D341Med (cell line): ENCODE measurements at regions not wholly inside any gene's neighbourhood (a gene's known extent, or its start where the extent isn't known, plus 50 kb on each side); places are given as distances from the start of the nearest gene placed in this dataset.

Experiments used
- DNase-seq: peaks from one replicate; pipeline ENCODE4 v3.0.0; 2012; ENCODE audit warnings: low spot score

DNA sequence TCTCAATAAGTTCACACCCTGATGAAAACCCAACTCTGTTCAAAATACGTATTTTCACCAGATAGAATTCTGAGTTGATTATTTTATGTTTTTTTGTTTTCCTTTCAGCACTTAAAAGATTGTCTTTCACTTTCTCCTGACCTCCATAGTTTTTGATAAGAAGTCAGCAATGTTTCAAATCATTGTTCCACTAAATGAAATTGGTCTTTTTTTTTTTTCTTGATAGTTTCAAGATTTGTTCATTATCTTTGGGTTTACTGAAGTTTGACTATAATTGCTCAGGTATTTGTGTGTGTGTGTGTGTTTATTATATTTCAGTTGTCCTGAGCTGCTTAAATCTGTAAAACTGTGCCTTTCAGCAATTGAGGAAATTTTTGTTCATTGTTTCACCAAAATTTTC, 498.7 kb downstream of the TLE1 start:
- no peak for DNase-seq

- DNase-seq: no peak
Observed at GRCh38 chr9:81183761-81184160, 505.6 kb downstream of the TLE1 start.

GRCh38 chr9:81182431-81182830, 506.9 kb downstream of the TLE1 start:
- no peak for DNase-seq

DNA sequence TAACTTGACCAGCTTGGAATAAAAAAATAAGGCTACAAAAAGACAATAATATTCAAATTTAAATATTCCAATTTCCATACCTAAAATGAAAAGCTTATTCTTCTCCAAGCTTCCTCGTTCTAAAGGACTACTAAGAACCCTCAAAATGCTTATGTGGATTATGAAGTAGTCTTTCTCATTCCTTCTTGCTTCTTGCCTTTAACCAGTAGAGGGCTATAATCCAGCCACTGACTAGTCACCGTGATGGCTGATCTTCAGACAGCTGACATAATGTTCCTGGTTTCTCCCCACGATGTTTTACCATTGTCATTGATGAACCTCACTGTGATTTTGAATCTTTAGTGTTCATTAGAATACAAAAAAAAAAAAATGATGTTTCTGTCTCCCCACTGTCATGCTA, 515.3 kb downstream of the TLE1 start:
- DNase-seq: no peak

DNA sequence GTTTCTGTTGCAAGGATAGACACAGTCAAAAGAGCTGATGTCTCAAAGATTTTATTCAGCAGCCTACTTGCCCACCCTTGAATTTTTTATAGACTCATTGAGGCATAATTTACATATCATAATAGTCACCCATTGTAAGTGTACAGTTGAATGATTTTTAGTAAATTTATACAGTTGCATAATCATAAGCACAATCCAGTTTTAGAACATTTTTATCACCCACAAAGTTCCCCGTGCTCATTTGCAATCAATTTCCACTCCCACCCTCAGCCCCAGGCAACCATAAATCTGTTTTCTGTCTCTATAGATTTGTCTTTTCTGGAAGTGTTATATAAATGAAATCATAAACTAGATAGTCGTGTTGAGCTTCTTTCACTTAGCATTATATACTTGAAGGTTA, 517.7 kb downstream of the TLE1 start:
- no peak for DNase-seq

DNA sequence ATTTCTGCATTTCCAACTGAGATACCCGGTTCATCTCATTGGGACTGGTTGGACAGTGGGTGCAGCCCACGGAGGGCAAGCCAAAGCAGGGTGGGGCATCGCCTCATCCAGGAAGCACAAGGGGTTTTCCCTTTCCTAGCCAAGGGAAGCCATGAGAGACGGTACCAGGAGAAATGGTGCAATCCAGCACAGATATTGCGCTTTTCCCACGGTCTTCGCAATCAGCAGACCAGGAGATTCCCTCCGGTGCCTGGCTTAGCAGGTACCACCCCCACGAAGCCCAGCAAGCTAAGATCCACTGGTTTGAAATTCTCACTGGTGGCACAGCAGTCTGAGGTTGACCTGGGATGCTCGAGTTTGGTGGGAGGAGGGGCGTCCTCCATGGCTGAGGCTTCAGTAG, 527.0 kb downstream of the TLE1 start:
- DNase-seq: no peak

DNA sequence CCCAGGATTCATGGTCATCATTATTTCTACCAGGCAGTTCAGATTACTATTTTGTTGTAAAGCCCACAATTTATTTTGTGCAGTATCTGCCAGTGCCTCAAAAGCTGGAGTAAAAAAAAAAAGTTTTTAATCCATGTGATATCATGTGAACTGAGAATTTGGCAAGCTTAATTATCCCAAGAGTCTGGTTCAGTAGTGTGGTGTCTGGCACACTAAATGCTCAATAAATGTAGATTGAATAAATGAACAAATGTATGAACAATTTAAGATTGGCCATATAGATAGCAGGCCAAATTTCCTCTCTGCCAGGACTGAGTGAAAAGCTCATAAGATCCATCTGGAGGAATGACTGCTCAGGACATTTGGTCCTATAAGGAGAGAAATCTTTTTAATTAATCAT, 533.0 kb downstream of the TLE1 start:
- DNase-seq: no peak

- no peak for DNase-seq
Observed at GRCh38 chr9:81150016-81150625, 539.2 kb downstream of the TLE1 start.

DNA sequence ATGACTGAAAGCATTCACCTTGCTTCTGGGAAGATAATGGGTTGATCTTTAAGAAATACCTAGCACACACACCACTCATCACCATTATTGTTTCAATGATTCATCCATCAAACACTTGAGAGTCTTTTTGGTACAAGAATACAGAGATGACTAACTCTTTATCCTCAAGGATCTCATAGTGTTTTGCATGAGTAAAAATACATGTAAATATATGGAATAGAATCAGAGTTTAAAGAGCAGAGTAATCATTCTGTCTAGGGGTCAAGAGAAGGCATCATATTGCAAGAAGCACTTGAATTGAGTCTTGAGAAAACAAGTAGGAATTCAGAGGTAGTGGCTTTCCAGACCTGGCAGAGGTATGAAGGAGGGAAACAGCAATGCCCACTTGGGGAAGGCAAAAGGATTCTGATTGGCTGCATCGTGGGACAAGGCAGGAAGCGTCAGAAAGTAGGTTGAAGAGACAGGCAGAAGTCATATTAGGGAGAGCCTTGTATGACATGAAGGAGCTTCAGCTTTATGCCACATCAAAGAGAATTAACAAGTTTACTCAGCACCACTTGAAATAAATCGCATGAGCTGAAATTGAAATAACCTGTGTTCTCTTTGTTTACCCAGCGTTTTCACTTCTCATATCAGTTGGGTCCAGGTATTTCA, 542.5 kb downstream of the TLE1 start:
- no peak for DNase-seq

- no peak for DNase-seq
Observed at GRCh38 chr9:81146241-81146640, 543.1 kb downstream of the TLE1 start.

DNA sequence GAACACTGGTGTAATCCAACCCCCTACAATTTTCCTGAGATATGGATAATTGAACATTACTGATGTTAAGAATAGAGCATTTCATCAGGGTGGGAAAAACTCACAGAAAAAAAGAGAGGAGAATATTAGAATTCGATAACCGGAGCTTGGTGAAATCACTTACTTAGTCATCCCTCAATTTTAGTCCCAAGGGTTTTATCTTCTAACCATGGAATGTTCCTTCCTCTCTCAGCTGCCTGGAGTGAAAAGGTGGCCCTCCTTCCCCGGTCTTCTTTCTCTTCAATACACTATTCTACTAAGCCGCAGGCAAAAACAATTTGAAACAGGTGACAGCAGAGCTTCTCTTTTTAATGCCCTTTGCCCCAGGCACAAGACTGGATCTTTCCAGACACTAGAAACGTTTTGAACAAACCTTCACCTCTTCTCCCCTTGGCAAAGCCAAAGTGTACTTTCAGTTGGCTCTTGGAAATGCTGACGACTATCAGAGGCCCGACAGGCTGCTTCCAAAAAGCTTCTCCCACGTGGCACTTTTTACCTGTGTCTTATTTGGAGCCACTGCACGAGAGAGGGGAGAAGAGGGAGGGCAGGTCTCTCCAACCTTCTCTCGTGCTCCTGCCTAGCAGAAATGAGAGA, 543.9 kb downstream of the TLE1 start:
- DNase-seq: no peak

DNA sequence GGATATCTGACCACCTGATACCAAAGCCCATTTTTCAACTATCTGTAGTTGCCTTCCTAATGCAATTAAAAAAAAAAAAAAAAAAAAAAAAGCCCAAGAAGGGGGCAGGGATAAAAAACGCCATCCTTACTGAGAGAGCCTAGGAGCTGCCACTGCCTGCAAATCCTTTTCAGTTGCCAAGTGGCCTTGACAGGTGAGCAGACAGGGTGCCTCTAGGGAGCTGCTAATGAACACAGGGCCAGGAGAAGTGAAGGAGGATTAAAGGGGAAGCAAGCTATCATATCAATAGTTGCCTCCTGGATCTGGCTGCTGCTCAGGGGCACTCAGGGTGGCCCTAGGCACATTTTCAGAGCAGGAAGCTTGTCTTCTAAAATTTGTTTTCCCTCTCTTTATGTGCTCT, 547.4 kb downstream of the TLE1 start:
- DNase-seq: no peak

DNA sequence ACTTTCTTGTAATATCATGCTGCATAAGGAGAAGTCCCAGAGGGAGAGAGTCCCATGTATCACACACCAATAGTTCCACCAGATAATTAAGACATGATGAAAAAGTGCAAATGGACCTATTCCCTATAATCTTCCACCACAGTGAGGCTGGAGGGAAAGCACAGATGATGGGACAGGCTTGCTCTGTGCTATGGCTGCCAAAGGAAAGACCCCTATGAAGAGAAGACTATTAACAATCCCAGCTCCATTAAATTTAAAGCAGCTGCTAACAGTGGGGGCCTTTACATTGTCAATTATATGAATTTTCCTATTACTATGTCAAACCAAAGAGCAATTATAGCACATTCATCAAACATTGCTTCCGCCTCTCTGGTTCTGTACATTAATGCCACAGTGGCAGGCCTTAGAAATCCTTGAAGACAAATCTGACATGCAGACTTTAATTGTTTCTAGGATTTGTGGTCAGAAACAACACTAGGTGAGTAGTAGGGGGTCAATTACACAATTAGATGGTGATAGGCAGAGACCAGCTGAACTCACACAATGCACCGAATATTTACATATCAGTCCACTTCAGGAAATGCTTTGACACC, 551.3 kb downstream of the TLE1 start:
- DNase-seq: no peak

- no peak for DNase-seq
Observed at GRCh38 chr9:81132796-81133195, 556.6 kb downstream of the TLE1 start.

- DNase-seq: no peak
Observed at GRCh38 chr9:81132318-81132717, 557.0 kb downstream of the TLE1 start.

DNA sequence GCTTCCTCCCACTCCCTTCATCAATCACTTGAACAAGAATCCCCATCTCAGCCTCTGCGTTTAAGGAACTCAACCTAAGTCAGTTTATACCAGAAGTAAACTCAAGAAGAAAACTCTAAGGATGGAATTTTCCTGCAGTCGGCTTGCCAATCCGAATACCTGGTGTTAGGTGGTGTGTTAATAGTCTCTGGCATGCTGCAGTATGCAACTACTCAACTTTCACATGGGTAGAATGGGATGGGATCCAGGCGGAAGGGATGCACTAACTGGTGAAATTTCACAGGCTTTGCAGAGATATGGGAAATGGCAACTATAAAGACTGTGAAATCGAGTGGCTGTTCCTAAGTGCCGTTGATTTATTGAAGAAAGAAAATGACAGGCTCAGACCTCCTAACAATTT, 560.6 kb downstream of the TLE1 start:
- no peak for DNase-seq

- no peak for DNase-seq
Observed at GRCh38 chr9:81125446-81126092, 563.8 kb downstream of the TLE1 start.

- no peak for DNase-seq
Observed at GRCh38 chr9:81123526-81123925, 565.8 kb downstream of the TLE1 start.

DNA sequence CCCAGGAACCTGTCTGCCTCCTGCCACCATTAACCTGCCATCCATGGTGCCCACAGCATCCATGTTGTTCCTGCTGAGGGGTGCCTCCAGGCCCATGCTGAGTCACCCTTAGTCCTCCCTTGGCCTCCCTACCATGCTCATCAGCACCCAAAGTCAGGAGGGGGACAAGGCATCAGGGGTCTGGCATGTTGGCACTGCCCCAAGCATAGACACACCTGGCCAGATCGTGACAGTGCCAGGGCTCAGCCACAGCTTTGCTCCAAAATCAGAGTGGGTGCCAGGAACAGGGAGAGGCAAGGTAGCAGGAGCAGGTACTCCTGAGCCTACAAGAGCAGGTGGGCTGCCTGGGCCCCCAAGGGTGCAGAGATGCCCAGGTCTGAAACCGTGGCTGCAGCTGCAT, 566.6 kb downstream of the TLE1 start:
- no peak for DNase-seq

- no peak for DNase-seq
Observed at GRCh38 chr9:81119591-81119990, 569.8 kb downstream of the TLE1 start.

GRCh38 chr9:81118416-81118815, 570.9 kb downstream of the TLE1 start:
- no peak for DNase-seq

DNA sequence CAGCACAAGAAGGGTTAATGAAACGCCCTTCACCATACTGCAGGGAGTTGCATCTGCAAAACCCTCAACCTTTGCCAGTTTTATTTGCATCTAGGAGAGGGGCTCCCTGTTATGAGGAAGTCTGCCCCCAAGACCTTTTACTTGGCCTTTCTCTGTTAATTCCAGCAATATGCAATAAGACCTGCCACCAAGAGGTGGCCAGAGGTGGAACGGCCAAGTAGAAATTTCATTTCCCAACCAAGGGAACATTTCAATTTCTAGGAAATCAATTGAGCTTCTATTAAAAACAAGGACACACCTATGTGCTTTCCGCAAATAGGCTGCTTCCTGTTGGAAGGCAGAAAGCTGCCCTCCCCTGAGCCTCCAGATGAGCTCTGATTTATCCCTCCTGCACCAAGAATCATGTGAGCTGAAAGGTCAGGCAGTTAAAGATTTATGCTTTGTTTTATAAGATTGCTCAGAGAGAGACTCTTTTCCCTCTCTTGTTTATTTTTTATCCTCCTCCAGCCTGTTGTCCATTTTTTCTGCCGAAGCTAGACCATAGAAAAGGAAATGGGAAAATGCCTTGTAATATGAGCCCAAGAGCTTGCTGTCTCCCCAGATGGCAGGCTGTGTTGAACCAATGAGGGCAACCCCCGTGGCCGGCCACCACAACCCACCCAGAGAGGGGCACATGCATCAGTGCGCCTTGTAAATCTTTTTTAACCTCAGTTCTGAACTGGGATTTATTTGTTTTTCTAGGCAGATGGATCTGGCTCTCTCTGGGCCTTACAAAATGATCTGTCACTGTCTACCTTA, 572.8 kb downstream of the TLE1 start:
- DNase-seq: no peak
